T-cell (primary cell): ENCODE measurements at regions not wholly inside any gene's neighbourhood (a gene's known extent, or its start where the extent isn't known, plus 50 kb on each side); places are given as distances from the start of the nearest gene placed in this dataset.

Experiments
- ATAC-seq, 4 experiments: fragments of 200-7000 bp in 3 of 4; fragments of 150-1000 bp in 1 of 4; cut with Tn5 transposase; replicated peaks in 1 of 4; 1 replicate in 3 of 4; 2 replicates in 1 of 4; pipeline ENCODE4 v1.10.0; 2021; ENCODE audit warnings: moderate library complexity in 3 of 4, mild to moderate bottlenecking in 2 of 4, moderate number of reproducible peaks in 1 of 4
- CTCF ChIA-PET, 2 donors: fragments of 300-600 bp; sonication (Branson Sonifier 250); formaldehyde crosslinking; loops; one replicate each; lab custom pipeline; 2022; ENCODE audit warnings: antibody characterized with exemption in 2 of 2; lab: Charles Lee
- POLR2A ChIA-PET, 2 donors: fragments of 300-600 bp; sonication (Branson Sonifier 250); formaldehyde crosslinking; loops; one replicate each; lab custom pipeline; 2022; ENCODE audit warnings: antibody characterized with exemption in 2 of 2; lab: Charles Lee
- DNase-seq, 35 experiments: peaks; one replicate each; pipeline versions ENCODE4 v3.0.0 to v3.0.0-alpha.2; 2013 to 2023
- H3K27ac ChIP-seq: one replicate; pipeline ENCODE4 v1.5.1; 2013; ENCODE audit warnings: low read length
- H3K27me3 ChIP-seq, 2 experiments: replicated peaks in 1 of 2; 1 replicate in 1 of 2; 2 replicates in 1 of 2; pipeline versions ENCODE4 v1.6.1 to v1.7.0; 2013; ENCODE audit warnings: low read length in 1 of 2, mixed read lengths in 1 of 2; ENCODE audit not compliant: control insufficient read depth in 2 of 2, insufficient read depth in 2 of 2; ENCODE audit errors: extremely low read depth in 1 of 2
- H3K36me3 ChIP-seq, 2 donors: 1 replicate in 1 of 2; 2 replicates in 1 of 2; pipeline versions ENCODE4 v1.6.1 to v1.7.0; 2013; ENCODE audit warnings: low read length in 1 of 2; ENCODE audit not compliant: control insufficient read depth in 2 of 2, insufficient read depth in 1 of 2; ENCODE audit errors: extremely low read depth in 1 of 2
- H3K4me1 ChIP-seq, 2 experiments: 1 replicate in 1 of 2; 2 replicates in 1 of 2; pipeline versions ENCODE4 v1.6.1 to v1.7.0; 2013; ENCODE audit warnings: low read length in 2 of 2, mixed read lengths in 1 of 2; ENCODE audit not compliant: insufficient read depth in 2 of 2, control insufficient read depth in 1 of 2; ENCODE audit errors: extremely low read depth in 1 of 2
- H3K4me3 ChIP-seq, 2 donors: 1 replicate in 1 of 2; 2 replicates in 1 of 2; pipeline versions ENCODE4 v1.5.1 to v1.7.0; 2013; ENCODE audit warnings: mild to moderate bottlenecking in 2 of 2, low read length in 1 of 2, moderate library complexity in 1 of 2; ENCODE audit not compliant: control insufficient read depth in 1 of 2; ENCODE audit errors: extremely low read depth in 1 of 2
- H3K9me3 ChIP-seq: 2 replicates; pipeline ENCODE4 v1.7.0; 2013
- H3K27ac Mint-ChIP-seq, 2 donors: one replicate each; pipeline ENCODE4 v1.8.0; 2020 to 2021; ENCODE audit warnings: mild to moderate bottlenecking in 2 of 2, mixed read lengths in 2 of 2
- H3K27me3 Mint-ChIP-seq, 2 donors: one replicate each; pipeline ENCODE4 v1.8.0; 2021 to 2022; ENCODE audit warnings: mixed read lengths in 2 of 2
- H3K36me3 Mint-ChIP-seq: one replicate; pipeline ENCODE4 v1.8.0; 2021; ENCODE audit warnings: mixed read lengths
- H3K4me1 Mint-ChIP-seq, 3 donors: one replicate each; pipeline ENCODE4 v1.8.0; 2020 to 2022; ENCODE audit warnings: mixed read lengths in 3 of 3, mild to moderate bottlenecking in 1 of 3
- H3K4me3 Mint-ChIP-seq, 3 donors: one replicate each; pipeline ENCODE4 v1.8.0; 2020 to 2022; ENCODE audit warnings: mild to moderate bottlenecking in 3 of 3, mixed read lengths in 3 of 3, moderate library complexity in 3 of 3
- H3K9me3 Mint-ChIP-seq, 3 donors: one replicate each; pipeline ENCODE4 v1.8.0; 2020 to 2022; ENCODE audit warnings: mixed read lengths in 3 of 3
- WGBS: methylation state at CpG from one replicate; pipeline ENCODE4 v1.1.5; 2013; ENCODE audit warnings: missing lambda C conversion rate; ENCODE audit not compliant: insufficient coverage; 5-methylcytosine and 5-hydroxymethylcytosine counted together

GRCh38 chr11:119850822-119851409, 121.9 kb upstream of the NECTIN1 start:
- Histone ChIP-seq H3K27me3 (peaks cover 0 to 25% of the 10 kb centered on the region in 2 experiments), H3K27ac (no peak overlapping the region), H3K36me3 (no peaks in the 10 kb centered on the region), H3K9me3 (no peaks in the 10 kb centered on the region), H3K4me1 (no peaks in the 10 kb centered on the region), H3K4me3 (no peak overlapping the region)
- Mint-ChIP-seq H3K4me3 (no peak overlapping the region), H3K27me3 (peaks cover 3 to 5% of the 10 kb centered on the region in 2 donors), H3K36me3 (no peaks in the 10 kb centered on the region), H3K27ac (no peak overlapping the region), H3K9me3 (peaks cover 0 to 8% (median 0%) of the 10 kb centered on the region in 3 donors), H3K4me1 (no peaks in the 10 kb centered on the region)
- no peak for ATAC-seq
- 79% methylated on average over 5 of the region's 5 CpGs for WGBS
- CTCF ChIA-PET = no interaction called here
- no peak for DNase-seq
- POLR2A ChIA-PET = no interaction called here

DNA sequence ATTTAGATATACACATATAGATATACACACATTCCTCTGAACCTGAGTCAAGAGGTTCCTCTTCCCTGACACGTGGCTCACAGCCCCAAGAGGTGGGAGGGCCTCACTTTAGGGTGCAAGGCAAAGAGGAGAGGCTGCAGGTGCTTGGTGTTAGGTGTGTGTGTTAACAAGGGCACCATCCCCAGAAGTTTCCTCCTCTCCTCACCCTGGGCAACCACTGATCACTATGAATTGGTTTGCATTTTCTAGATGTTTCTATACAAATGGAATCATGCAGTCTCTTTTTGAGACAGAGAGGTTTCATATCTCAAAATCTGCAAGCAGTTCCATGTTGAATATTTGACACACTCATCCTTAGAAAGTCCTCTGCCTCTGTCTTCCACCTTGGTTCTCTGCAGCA, 120.9 kb upstream of the NECTIN1 start:
- ChIA-PET CTCF (no interaction called here), POLR2A (no interaction called here)
- H3K4me3 ChIP-seq = no peak overlapping the region
- Mint-ChIP-seq H3K4me1 (no peaks in the 10 kb centered on the region), H3K9me3 (peaks cover 0 to 8% (median 0%) of the 10 kb centered on the region in 3 donors), H3K4me3 (no peak overlapping the region), H3K27ac (no peak overlapping the region), H3K27me3 (peaks cover 4 to 6% of the 10 kb centered on the region in 2 donors), H3K36me3 (no peaks in the 10 kb centered on the region)
- peaks cover 0 to 25% of the 10 kb centered on the region in 2 experiments for H3K27me3 ChIP-seq
- H3K4me1 ChIP-seq = no peaks in the 10 kb centered on the region
- H3K36me3 ChIP-seq = no peaks in the 10 kb centered on the region
- no peak overlapping the region for H3K27ac ChIP-seq
- WGBS = no CpG with 5 or more reads among the region's 1 CpG
- H3K9me3 ChIP-seq = no peaks in the 10 kb centered on the region
- no peak for DNase-seq
- ATAC-seq = no peak

- H3K27me3 Mint-ChIP-seq = peaks cover 7 to 8% of the 10 kb centered on the region in 2 donors
- 54% methylated on average over 2 of the region's 4 CpGs for WGBS
- no peaks in the 10 kb centered on the region for H3K4me1 Mint-ChIP-seq
- H3K27me3 ChIP-seq = peaks cover 0 to 31% of the 10 kb centered on the region in 2 experiments
- no peak overlapping the region for H3K4me3 ChIP-seq
- DNase-seq = no peak
- no peaks in the 10 kb centered on the region for H3K36me3 ChIP-seq
- no peaks in the 10 kb centered on the region for H3K9me3 ChIP-seq
- H3K4me3 Mint-ChIP-seq = no peak overlapping the region
- no peak for ATAC-seq
- CTCF ChIA-PET = no interaction called here
- H3K9me3 Mint-ChIP-seq = peaks cover 0 to 8% (median 0%) of the 10 kb centered on the region in 3 donors
- no peak overlapping the region for H3K27ac ChIP-seq
- no peaks in the 10 kb centered on the region for H3K36me3 Mint-ChIP-seq
- POLR2A ChIA-PET = no interaction called here
- H3K27ac Mint-ChIP-seq = no peak overlapping the region
- H3K4me1 ChIP-seq = no peaks in the 10 kb centered on the region
Measured at GRCh38 chr11:119847853-119848252, 118.9 kb upstream of the NECTIN1 start.

DNA sequence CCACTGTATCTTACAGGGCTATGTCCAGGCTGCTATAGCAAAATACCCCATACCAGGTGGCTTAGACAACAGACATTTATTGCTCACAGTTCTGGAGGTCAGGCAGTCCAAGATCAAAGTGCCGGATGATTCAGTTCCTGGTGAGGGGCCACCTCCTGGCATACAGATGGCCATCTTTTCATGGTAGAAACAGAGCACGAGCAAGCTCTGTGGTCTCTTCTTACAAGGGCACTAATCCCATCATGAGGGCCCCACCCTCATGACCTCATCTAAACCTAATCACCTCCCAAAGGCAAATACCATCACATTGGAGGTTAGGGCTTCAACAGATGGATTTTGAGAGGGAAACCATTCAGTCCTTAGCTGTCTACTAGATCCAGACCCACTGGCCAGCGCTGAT, 117.4 kb upstream of the NECTIN1 start:
- H3K36me3 Mint-ChIP-seq = no peaks in the 10 kb centered on the region
- no peak overlapping the region for H3K4me3 ChIP-seq
- no peaks in the 10 kb centered on the region for H3K4me1 Mint-ChIP-seq
- DNase-seq = no peak
- CTCF ChIA-PET = no interaction called here
- no peak overlapping the region for H3K4me3 Mint-ChIP-seq
- H3K9me3 Mint-ChIP-seq = peaks cover 0 to 8% (median 0%) of the 10 kb centered on the region in 3 donors
- POLR2A ChIA-PET = no interaction called here
- H3K27ac Mint-ChIP-seq = no peak overlapping the region
- H3K27me3 ChIP-seq = peaks cover 3 to 41% of the 10 kb centered on the region in 2 experiments
- no peak for ATAC-seq
- H3K27ac ChIP-seq = no peak overlapping the region
- H3K27me3 Mint-ChIP-seq = peaks cover 8 to 12% of the 10 kb centered on the region in 2 donors
- no peaks in the 10 kb centered on the region for H3K4me1 ChIP-seq
- 75% methylated on average over 2 of the region's 3 CpGs for WGBS
- H3K36me3 ChIP-seq = no peaks in the 10 kb centered on the region
- no peaks in the 10 kb centered on the region for H3K9me3 ChIP-seq

DNA sequence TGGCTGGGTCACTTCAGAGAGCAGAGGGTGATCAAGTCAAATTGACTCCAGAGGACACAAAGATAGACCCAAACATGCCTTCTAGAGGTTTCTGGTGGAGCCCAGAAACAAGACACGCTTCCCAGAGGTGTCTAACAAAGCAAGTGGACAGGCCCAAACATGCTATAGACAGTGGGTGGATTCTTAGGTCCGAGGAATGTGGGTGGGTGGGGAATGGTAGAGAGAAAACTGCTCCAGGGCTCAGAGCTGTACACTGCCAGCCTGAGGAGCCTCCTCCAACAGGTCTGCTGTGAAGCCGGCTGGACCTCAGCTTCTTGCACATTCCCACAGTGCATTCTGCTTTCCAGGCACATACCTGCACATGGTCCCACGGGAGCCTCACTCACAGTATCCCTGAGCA, 116.8 kb upstream of the NECTIN1 start:
- no peak for DNase-seq
- Histone ChIP-seq H3K27ac (no peak overlapping the region), H3K36me3 (no peaks in the 10 kb centered on the region), H3K9me3 (no peaks in the 10 kb centered on the region), H3K27me3 (peaks cover 5 to 43% of the 10 kb centered on the region in 2 experiments), H3K4me1 (no peaks in the 10 kb centered on the region), H3K4me3 (no peak overlapping the region)
- ATAC-seq = no peak
- CTCF ChIA-PET = no interaction called here
- H3K4me1 Mint-ChIP-seq = no peaks in the 10 kb centered on the region
- POLR2A ChIA-PET = no interaction called here
- no peak overlapping the region for H3K27ac Mint-ChIP-seq
- no peaks in the 10 kb centered on the region for H3K36me3 Mint-ChIP-seq
- WGBS = 80% methylated on average over 2 of the region's 4 CpGs
- H3K9me3 Mint-ChIP-seq = peaks cover 0 to 8% (median 0%) of the 10 kb centered on the region in 3 donors
- no peak overlapping the region for H3K4me3 Mint-ChIP-seq
- H3K27me3 Mint-ChIP-seq = peaks cover 8 to 12% of the 10 kb centered on the region in 2 donors

DNA sequence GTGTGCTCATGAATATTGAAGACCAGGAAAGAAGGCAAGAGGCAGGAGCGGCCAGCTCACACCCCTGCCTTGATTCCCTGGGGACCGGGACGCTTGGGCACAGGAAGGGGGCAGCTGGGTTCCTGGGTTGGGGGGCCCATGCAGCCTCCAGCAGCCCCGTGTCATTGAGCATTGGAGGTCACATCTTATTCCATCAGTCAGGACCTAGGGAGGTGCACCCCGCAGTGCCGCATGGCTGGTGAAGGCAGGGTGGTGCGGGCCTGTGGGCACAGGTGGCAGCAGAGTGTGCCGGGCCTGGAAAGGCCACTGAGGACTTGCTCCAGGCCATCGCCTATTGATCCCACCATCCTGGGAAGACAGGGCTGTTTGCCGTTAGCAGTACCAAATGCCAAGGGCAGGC, 116.3 kb upstream of the NECTIN1 start:
- H3K4me1 Mint-ChIP-seq = no peaks in the 10 kb centered on the region
- no peak for ATAC-seq
- H3K4me3 Mint-ChIP-seq = no peak overlapping the region
- peaks cover 0 to 8% (median 0%) of the 10 kb centered on the region in 3 donors for H3K9me3 Mint-ChIP-seq
- no peaks in the 10 kb centered on the region for H3K36me3 Mint-ChIP-seq
- H3K27ac Mint-ChIP-seq = no peak overlapping the region
- CTCF ChIA-PET = no interaction called here
- DNase-seq = no peak
- peaks cover 8 to 12% of the 10 kb centered on the region in 2 donors for H3K27me3 Mint-ChIP-seq
- Histone ChIP-seq H3K27me3 (peaks cover 5 to 43% of the 10 kb centered on the region in 2 experiments), H3K36me3 (no peaks in the 10 kb centered on the region), H3K4me3 (no peak overlapping the region), H3K9me3 (no peaks in the 10 kb centered on the region), H3K27ac (no peak overlapping the region), H3K4me1 (no peaks in the 10 kb centered on the region)
- POLR2A ChIA-PET = no interaction called here
- 78% methylated on average over 6 of the region's 10 CpGs for WGBS
